Mesothelial cell of epicardium (in vitro differentiated cells): ENCODE measurements at regions not wholly inside any gene's neighbourhood (a gene's known extent, or its start where the extent isn't known, plus 50 kb on each side); places are given as distances from the start of the nearest gene placed in this dataset.

Experiments
- DNase-seq, 2 experiments: peaks; one replicate each; pipeline ENCODE4 v3.0.0; 2021; ENCODE audit warnings: low spot score in 2 of 2; ENCODE audit not compliant: unreplicated experiment in 2 of 2
- H3K27ac Mint-ChIP-seq: 2 replicates; pipeline ENCODE4 v1.8.0; 2021; ENCODE audit warnings: mixed read lengths
- H3K27me3 Mint-ChIP-seq: 2 replicates; pipeline ENCODE4 v1.8.0; 2021; ENCODE audit warnings: low read depth, mixed read lengths
- H3K36me3 Mint-ChIP-seq: 2 replicates; pipeline ENCODE4 v1.8.0; 2021; ENCODE audit warnings: mixed read lengths
- H3K4me1 Mint-ChIP-seq: 2 replicates; pipeline ENCODE4 v1.8.0; 2021; ENCODE audit warnings: mixed read lengths
- H3K4me3 Mint-ChIP-seq: 2 replicates; pipeline ENCODE4 v1.8.0; 2021; ENCODE audit warnings: mild to moderate bottlenecking, moderate library complexity, mixed read lengths
- H3K9me3 Mint-ChIP-seq: 2 replicates; pipeline ENCODE4 v1.8.0; 2021; ENCODE audit warnings: mixed read lengths
- TF ChIP-seq, protein P1 (sequence below): fragments of 200-600 bp; sonication (generic); IDR thresholded peaks from one replicate; pipeline ENCODE4 v1.5.0; 2021; ENCODE audit warnings: antibody characterized with exemption; ENCODE audit not compliant: unreplicated experiment

DNA sequence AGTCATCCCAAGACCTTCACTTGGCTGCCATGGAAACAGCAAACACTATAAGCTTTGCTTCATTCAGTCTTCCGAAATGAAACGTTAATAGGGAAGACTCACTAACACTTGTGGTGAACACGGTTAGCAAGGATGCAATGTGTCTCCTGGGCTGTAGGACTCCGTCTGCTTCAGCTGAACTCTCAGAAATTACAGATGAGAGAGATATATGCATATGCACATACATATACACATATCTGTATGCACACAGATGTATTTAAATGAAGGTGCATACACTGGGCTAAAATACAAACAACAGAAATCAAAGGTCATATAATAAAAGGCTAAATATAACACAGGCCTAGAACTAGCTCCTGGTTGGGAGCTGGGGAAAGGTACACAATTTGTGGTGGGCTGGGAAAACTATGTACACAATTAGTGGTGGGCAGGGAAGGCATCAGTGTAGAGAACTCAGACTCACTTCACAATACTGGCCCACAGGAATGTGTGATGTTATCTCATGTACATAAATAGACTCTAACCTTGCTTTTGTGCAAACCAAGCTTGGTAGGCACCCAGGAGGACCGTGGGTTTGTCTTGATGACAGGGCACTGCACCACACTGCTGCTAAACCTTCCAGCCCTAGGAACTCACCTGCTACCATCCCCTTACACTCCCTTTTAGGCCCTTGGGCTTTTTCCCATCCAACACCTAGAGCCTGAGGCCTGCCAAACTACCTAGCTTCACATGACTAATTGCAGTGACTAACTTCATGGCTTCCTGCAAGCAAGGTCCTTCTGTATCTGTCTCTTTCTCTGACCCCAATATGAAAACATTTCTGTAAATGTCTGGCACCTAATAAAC is 873.1 kb downstream of the NSUN3 start:
- Mint-ChIP-seq H3K27ac (no peak overlapping the region), H3K4me1 (peaks cover 12% of the 10 kb centered on the region), H3K4me3 (no peak overlapping the region), H3K27me3 (no peaks in the 10 kb centered on the region), H3K36me3 (peaks cover 5% of the 10 kb centered on the region), H3K9me3 (peaks cover 20% of the 10 kb centered on the region)
- TF ChIP-seq, protein P1, sequence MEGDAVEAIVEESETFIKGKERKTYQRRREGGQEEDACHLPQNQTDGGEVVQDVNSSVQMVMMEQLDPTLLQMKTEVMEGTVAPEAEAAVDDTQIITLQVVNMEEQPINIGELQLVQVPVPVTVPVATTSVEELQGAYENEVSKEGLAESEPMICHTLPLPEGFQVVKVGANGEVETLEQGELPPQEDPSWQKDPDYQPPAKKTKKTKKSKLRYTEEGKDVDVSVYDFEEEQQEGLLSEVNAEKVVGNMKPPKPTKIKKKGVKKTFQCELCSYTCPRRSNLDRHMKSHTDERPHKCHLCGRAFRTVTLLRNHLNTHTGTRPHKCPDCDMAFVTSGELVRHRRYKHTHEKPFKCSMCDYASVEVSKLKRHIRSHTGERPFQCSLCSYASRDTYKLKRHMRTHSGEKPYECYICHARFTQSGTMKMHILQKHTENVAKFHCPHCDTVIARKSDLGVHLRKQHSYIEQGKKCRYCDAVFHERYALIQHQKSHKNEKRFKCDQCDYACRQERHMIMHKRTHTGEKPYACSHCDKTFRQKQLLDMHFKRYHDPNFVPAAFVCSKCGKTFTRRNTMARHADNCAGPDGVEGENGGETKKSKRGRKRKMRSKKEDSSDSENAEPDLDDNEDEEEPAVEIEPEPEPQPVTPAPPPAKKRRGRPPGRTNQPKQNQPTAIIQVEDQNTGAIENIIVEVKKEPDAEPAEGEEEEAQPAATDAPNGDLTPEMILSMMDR, result no peak
- DNase-seq, result no peak

DNA sequence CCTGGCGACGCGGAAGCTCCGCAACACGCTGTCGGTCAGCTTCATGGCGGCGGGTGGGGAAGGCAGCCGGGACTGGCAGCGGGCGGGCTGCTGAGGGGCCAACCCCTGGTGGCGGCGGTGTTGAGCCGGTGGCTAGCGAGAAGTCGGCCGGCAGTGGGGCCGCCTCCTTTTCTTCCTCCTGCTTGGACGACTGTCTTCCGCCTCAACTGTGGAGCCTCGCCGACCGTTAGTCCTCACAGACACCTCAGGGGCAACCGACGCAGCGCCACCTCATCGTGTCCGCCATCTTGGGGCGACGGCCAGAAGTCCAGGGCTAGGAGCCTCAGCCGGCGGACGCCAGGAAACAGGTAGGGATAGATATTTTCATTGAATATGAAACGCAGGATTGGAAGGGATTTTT is 875.1 kb downstream of the NSUN3 start:
- no peak for DNase-seq
- H3K4me1 Mint-ChIP-seq, result peaks cover 14% of the 10 kb centered on the region
- peaks cover 28% of the 10 kb centered on the region for H3K9me3 Mint-ChIP-seq
- peaks cover 9% of the 10 kb centered on the region for H3K36me3 Mint-ChIP-seq
- H3K27me3 Mint-ChIP-seq, result no peaks in the 10 kb centered on the region
- no peak overlapping the region for H3K4me3 Mint-ChIP-seq
- TF ChIP-seq, protein P1, result no peak
- no peak overlapping the region for H3K27ac Mint-ChIP-seq

DNA sequence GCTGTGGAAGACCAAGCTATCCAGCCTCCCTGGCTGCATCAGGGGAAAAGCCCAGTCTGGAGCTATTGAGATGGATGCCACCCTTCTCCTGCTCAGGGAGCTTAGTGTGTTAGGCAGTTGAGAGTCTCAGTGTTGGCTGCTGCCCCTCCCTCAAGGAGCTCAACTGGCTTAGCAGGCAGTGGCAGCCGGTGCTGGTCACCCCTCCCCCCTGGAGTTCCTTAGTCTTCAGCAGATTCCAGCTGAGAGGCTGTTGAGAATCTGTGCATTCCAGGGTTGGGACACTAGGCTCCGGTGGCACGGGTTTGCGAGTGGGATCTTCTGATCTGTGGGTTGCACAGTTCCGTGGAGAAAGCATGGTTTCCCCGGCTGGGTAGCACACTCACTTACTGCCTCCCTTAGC is 883.8 kb downstream of the NSUN3 start:
- TF ChIP-seq, protein P1, result no peak
- no peak for DNase-seq
- H3K36me3 Mint-ChIP-seq, result peaks cover 12% of the 10 kb centered on the region
- H3K9me3 Mint-ChIP-seq, result peaks cover 33% of the 10 kb centered on the region
- H3K27ac Mint-ChIP-seq, result no peak overlapping the region
- no peaks in the 10 kb centered on the region for H3K4me1 Mint-ChIP-seq
- H3K4me3 Mint-ChIP-seq, result no peak overlapping the region
- no peaks in the 10 kb centered on the region for H3K27me3 Mint-ChIP-seq

DNA sequence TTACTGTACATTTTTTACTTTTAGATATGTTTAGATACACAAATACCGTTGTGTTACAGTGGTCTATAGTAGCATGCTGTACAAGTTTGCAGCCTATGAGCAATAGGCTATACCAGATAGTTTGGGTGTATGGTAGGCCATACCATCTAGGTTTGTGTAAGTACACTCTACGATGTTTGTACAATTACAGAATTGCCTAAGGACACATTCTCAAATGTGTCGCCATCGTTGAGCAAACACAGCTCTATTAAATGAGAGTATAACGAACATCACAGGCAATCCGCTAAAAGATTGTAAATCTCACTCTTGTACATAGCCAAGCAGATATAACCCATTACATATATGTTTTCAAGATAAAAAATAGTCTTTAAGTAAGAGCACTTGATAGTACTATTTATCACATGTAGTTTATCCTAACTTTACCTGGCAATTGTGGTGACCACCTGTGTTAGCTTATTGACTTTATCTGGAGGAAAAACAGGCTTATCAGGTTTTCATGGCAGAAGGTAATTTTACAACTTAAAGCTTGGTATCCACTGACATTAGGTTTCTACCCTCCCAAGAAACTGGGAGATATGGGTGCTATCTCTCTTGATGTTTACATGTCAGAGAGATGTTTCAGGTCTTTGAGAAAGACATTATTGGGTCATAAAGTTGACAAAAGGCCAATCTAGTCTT is 898.7 kb downstream of the NSUN3 start:
- peaks cover 14% of the 10 kb centered on the region for H3K9me3 Mint-ChIP-seq
- peaks cover 2% of the 10 kb centered on the region for H3K36me3 Mint-ChIP-seq
- no peaks in the 10 kb centered on the region for H3K27me3 Mint-ChIP-seq
- no peak overlapping the region for H3K27ac Mint-ChIP-seq
- TF ChIP-seq, protein P1, result no peak
- DNase-seq, result no peak
- H3K4me1 Mint-ChIP-seq, result no peaks in the 10 kb centered on the region
- no peak overlapping the region for H3K4me3 Mint-ChIP-seq

DNA sequence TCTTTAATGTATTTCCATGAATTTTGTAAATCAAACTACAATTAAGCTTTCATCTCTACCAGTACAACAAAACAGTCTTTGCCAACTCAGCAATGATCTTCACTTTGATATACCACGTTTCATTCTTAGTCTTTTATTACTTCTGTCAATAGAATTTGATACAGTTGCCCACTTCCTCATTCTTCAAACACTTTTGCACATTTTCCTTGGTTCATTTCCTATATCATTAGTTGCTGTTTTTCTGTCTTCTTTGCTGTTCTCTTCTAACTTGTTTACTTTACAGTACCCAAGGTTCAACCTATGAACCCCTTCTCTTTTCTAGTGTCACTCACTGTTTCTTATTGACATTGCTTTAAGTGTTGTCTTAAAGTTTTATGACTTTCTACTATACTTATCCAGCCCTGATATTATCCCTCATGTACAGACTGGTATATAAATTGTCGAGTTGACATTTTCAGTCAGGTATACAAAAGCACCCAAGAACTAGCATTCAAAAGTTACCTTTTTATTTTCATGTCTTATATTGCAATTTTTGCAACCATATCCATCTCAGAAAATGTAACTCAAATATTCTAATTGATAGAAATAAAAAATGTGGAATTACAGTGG is 903.1 kb downstream of the NSUN3 start:
- TF ChIP-seq, protein P1, result no peak
- H3K4me3 Mint-ChIP-seq, result no peak overlapping the region
- peaks cover 7% of the 10 kb centered on the region for H3K4me1 Mint-ChIP-seq
- DNase-seq, result no peak
- H3K27me3 Mint-ChIP-seq, result no peaks in the 10 kb centered on the region
- H3K9me3 Mint-ChIP-seq, result peaks cover 15% of the 10 kb centered on the region
- H3K27ac Mint-ChIP-seq, result no peak overlapping the region
- H3K36me3 Mint-ChIP-seq, result peaks cover 2% of the 10 kb centered on the region
